Colon (tissue), 2 donors: ENCODE measurements at regions not wholly inside any gene's neighbourhood (a gene's known extent, or its start where the extent isn't known, plus 50 kb on each side); places are given as distances from the start of the nearest gene placed in this dataset.
"Not testable (repeated sequence)": the region's sequence is repeated elsewhere in the genome, so short reads cannot be mapped to it uniquely, and the experiment has no call there.

Source experiments
- FAIRE-seq: peaks from 2 replicates; lab custom pipeline; 2012; peaks lifted over from hg19 to GRCh38; lab: Jason Lieb, UNC
- donor health status: control.
- donor health status: control.

DNA sequence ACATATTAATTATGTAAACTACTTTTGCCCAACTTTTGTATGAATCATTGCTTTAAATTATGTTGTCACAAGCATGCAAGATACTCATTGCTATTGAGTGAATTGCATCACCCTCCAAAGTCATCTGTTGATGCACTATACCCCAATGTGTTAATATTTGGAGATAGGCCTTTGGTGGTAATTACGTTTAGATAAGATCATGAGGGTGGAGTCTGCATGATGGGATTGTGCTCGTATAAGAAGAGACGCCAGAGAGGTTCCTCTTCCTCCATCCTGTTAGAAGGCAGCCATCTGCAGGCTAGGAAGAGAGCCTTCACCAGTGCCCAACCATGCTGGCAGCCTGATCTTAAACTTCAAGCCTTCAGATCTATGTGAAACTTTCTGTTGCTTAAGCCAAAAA is 95.3 kb upstream of the MAGI2 start:
- no peak for FAIRE-seq

DNA sequence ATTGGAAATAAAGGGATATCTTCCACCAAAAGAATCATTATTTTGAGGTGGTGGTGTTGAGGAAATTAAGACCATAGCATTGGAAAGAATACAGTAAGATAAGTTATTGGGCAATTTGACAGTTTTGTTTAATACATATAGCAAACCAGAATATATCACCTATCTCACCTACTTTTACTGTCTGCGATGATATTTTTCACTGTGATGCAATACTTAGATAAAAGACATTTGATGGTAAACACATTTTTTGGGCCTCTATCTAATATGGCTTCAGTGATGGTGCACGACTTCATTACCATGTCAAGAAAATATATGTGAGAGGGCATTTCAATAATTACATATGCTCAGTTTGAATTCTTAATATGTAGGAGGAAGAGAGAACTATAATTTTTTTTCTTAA is 93.7 kb upstream of the MAGI2 start:
- no peak for FAIRE-seq

DNA sequence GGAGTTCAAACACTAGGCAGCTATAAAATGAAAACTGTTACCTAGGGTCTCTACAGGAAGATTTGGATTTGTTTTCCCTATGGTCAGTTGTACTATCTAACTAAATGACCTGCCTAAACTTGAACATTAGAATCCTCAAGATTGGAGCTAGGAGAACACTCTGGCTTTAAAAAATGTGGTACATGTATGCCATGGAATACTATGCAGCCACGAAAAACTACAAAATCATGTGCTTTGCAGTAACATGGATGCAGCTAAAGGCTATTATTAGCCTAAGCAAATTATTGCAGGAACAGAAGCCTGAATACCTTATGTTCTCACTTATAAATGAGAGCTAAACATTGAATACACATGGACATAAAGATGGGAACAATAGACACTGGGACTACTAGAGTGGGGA is 87.1 kb upstream of the MAGI2 start:
- FAIRE-seq = no peak

DNA sequence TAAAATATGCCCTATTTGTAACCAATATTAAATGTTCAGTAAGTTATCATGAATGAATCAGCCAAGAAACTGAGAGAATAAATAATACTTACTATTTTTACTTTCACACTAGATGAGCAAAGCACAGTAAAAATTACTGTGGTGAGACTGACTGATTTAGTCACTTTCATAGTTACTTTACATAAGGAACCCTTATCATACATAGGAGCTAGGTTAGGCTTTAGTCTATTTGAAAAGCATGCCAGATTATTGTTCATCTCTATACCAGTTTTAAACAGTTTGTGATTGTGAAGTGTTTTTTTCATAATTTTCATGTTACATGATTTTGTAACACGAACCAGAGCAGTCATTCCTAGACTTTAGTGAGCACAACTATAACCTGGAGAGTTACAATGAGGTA is 80.7 kb upstream of the MAGI2 start:
- no peak for FAIRE-seq

DNA sequence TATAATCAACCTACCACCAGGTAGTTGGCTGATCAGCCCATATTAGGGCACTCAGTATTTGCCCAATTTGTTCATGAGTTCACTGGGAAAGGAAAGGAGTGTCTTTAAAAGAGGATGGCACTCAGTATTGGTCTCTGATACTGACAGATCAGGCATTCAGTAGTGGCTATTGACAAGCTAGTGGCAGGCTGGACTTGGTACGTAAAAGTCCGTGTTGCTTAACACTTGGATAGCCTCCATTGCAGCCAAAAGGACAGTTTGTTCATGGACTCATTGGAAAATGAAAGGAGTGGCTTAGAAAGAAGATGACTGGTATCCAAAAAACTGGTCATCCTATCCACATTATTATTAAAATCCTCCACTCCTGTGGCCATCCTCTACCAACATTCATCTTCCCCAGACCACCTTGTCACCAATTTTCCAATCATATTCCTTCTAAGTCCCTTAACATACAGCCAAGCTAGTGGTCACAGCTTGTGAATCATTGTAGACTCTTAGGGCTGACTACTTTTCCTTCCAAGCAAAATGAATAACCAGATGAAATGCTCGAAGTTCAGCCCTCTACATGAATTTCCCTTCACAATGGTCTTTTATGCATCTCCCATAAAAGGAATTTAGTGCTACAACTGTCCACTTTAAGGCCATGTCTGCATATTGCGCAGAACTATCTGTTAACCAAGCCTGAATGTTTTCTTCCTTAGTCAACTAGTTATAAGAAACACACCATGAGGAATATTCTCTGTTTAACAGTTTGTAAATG is 78.6 kb upstream of the MAGI2 start:
- no peak for FAIRE-seq

DNA sequence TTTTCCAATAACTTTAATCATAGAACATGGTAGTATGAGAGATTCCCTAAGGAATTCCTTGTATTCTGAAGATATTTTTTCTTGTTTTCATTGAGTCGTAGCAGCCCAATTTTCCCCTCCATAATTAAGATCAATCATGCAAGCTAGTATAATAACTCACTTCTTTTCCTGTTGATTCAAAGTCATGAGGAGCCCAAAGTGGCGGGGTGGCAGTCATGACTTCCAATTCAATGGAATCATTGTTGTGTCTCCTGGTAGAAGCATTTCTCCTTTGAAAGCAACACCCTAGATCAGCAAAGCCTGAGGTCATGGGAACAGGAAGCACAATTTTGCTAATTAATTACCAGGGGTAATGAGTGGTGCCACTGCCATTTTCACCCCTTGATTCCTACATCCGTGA is 77.6 kb upstream of the MAGI2 start:
- FAIRE-seq = no peak

DNA sequence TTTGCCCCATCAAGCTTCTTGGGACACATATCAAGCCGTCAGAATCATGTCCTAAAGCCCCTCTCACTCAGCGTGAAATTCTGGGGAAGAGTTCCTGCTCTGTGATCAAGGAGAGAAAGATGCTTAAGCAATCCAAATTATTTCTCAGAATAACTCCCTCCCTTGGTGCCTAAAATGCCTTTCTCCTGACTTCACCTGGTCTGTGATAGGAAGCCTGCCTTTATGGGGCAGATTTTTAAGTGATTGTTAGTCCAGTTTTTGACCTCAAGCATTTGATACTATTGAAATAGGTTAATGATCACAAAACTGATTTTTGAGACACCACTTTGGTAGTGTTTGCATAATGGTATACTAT is 76.4 kb upstream of the MAGI2 start:
- FAIRE-seq = no peak

DNA sequence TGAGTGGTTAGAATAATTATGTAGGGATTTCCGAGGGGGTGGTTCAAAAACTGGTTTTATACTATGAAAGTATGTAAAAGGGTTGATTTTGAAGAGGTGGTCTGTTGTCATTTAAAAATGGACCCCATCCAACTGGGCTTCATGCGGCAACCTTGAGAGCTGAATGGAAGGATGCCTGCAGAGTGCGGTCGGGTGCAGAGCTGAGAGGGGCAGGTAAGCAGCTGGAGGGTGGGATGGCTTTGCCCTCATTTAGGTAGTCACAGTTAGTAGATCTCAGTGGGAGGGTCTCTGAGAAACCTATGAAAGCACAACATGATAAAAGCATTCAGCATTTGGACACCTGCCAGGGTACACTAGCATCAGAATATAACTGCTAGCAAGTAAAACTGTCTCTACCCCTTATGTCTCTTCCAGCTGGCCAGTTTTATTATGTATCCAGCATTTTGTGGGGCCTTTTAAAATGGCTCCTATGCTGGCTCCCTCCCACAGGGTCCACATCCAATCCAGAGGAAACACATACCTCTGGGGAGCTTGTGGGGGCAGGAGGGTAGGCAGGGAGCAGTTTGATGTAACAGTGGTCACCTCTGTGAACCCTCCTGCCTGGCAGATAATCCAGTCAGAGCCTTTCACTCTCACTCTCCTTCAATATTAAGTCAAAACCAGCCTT is 75.9 kb upstream of the MAGI2 start:
- no peak for FAIRE-seq

DNA sequence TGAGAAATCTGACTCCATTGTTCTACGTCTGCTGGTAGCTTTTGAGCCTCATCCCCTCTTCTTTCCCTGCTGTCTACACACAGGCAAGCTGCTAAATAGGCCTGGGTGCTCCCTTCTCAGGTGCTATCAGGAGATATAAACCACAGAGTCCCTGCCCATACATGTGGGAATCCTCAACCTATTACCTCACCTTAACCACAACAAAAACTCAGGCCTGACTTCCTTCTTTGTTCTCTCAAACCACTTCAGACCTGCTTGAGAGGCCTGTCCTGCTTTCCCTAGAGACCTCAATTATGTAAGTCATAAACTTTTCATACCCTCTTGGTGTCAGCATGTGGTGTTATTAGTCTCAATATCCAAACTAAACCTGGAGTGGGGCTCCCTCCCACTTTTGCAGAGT is 75.0 kb upstream of the MAGI2 start:
- FAIRE-seq = no peak

DNA sequence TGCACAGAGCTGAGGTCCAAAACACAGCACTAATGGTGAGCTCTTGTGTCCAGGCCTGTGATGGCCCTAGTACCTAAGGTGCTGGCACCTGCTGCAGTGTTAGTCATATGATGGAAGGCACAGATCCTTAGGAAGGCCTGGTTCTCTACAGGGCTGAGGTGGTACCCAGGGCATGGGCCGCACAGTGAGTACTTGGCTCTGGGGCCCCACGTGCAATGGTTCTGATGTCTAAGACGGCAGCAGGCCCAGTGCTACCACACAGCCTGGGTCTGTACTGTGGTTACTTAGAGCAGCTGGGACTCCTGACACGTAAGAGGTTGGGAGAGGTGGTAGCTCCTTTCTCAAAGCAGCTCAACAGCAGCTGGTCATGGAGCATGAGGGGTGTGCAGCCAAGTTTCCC is 70.6 kb upstream of the MAGI2 start:
- no peak for FAIRE-seq

DNA sequence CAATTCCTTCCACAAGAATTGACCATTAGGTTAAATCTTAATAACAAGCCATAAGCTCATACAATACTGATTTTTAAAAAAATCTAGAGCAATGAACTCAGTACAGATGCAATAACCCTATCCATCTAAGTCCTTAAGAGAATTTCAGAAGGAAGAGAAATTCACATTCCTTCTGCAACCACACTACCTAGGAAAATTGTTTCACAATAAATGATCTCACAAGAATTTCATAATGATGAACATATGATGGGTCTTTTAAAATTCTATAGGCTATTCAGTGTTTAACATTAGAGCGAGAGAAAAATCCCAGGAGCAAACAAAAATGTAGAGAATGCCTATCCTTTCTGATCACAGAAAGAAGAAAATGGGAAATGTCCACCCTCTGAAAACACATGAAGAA is 70.0 kb upstream of the MAGI2 start:
- no peak for FAIRE-seq

DNA sequence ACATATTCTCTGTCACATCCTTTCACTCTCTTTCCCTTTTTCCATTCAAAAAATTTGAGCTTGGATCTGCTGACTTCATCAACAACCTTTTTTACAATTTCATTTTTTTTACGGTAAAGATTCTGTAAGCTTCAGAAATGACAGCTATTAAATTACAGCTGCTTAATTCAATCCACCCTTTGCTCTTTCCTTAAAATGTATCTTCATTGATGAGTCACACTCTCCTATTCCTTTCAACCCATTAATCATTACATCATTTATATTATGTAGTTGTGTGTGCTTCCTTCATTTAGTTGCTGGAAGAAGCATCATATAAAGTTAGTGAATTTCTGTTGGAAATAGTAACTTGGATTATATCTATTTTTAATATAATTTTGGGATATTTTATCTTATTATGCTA is 67.1 kb upstream of the MAGI2 start:
- FAIRE-seq = no peak

DNA sequence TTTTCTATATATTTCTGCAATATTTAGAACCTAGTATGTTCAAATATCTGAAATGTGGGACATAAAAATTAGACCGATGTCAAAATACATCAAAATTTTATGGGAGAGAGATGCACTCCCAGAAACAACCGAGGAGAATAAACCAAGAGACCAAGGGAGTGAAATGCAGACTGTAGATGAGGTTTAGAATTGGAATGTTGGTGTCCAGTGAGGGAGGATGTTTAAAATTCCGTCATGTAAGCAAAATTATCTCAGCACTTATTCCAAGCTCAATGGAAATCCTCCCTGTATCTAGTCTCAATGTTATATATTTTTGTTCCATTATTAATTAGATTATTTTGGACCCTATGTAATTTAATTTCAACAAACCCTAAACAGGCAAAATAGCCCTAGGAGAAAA is 61.9 kb upstream of the MAGI2 start:
- no peak for FAIRE-seq

DNA sequence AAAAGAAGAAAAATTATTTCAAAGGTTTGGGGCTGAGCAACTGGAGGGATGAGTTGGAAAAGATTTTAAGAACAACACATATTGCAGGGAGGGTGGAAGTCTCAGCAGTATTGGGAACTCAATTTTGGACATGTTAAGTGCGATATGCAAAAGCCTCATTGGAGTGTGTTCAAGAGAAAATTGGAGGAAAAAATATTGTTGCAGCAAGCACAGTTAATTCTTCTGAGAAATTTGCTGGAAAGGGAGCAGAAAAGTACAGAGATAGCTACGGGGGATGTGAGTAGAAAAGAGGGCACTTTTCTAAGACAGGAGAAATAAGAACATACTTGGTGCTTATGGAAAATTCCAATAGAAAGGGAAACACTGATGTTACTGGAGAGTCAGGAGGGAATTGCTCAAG is 59.8 kb upstream of the MAGI2 start:
- FAIRE-seq = no peak

DNA sequence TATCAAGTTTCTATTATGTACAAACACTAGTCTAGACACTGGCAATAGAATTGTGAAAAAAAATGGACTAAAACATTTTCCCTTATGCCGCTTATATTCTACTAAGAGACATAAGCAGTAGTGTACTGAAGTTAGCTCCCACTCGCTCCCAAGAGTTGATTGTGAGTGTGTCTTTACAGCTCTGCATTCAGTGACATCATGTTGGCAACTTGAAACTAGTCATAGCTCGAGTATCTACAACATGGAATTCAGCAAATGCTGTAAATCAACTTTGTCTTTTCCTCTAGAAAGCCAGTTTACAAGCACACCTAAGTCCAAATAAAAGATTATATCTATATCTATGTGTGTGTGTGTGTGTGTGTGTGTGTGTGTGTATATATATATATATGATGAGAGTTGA is 58.8 kb upstream of the MAGI2 start:
- no peak for FAIRE-seq

DNA sequence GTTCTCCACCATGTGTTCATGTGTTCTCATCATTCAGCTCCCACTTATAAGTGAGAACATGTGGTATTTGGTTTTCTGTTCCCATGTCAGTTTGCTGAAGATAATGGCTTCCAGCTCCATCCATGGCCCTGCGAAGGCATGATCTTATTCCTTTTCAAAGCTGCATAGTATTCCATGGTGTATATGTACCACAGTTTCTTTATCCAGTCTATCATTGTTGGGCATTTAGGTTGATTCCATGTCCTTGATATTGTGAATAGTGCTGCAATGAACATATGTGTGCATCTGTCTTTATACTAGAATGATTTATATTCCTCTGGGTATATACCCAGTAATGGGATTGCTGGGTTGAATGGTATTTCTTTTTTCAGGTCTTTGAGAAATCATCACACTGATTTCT is 57.6 kb upstream of the MAGI2 start:
- FAIRE-seq = not testable (repeated sequence)

DNA sequence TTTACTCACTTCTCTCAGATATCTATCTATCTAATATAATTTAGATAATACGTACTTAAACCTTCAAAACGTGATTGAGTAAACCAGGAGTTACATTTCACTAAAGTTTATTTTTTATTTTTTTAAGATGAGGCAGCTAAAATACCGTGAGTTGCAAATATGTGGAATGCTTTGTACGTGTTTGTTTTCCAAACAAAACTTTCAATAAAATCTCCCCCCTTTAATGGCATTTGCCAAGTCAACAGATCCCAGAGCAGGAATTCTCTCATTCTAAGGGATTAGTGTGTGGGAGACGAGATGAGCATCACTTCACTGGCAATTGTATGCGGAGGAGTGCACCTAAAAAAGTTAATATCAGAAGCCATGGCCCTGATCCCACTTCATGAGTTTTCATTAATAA is 53.7 kb upstream of the MAGI2 start:
- FAIRE-seq = no peak

DNA sequence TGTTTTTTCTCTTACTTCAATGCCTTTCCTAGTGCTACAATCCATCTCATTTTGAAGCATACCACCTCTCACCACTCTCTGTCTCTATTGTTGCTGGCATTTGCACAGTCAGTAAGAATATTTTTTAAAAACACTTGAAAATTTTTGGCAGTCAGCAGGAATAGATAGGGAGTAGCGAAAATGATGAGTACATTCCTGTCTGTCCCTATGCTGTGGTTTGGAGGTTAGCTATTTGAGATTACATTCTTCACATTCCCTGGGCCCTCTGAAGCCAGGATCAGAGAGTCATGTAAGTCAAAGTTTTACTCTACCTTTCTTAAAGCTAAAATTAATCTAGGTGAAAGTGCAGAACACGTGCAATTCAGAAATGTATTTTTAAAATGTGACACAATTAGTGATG is 53.0 kb upstream of the MAGI2 start:
- no peak for FAIRE-seq

DNA sequence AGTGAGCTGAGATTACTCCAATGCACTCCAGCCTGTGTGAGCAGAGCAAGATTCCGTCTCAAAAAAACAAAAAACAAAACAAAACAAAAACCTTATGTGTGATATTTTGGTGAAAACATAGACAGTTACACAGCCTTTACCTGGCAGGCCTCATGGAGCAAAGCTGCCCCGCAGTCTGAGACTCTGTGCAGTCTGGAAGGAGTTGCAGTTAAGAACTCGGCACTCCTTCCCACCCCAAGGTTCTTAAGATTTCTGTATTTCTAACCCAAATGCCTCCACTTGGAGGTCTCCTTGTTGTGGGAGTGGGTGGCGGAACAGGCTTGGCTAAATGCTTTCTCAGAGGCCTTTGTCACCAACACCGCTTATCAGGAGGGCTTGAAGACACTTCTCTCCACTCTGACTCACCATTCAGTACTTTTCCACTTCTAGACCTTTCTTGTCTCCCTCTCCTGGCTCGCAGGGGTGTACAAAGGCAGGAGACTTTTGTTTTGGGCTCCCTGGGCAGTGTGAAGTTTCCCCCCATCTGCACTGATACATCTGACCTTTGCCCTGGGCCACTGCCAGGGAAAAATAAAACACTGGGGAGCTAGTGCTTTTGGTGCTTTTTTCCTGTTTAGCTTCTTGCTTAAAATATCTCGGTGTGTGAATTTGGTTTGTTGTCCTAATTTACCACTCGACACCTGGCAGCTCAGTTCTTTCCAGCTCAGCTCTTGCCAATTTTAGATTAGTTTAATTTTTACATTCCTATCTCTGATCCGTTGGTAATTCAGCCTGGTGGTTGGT is 51.3 kb upstream of the MAGI2 start:
- no peak for FAIRE-seq
